Kidney capillary endothelial cell (primary cell): ENCODE measurements at regions not wholly inside any gene's neighbourhood (a gene's known extent, or its start where the extent isn't known, plus 50 kb on each side); places are given as distances from the start of the nearest gene placed in this dataset.

Source experiments
- DNase-seq: peaks from one replicate; pipeline ENCODE4 v3.0.0-alpha.2; 2018; ENCODE audit warnings: low spot score

- DNase-seq = no peak
These were observed 230.7 kb upstream of the DIO3 start for GRCh38 chr14:101330416-101331140.

DNA sequence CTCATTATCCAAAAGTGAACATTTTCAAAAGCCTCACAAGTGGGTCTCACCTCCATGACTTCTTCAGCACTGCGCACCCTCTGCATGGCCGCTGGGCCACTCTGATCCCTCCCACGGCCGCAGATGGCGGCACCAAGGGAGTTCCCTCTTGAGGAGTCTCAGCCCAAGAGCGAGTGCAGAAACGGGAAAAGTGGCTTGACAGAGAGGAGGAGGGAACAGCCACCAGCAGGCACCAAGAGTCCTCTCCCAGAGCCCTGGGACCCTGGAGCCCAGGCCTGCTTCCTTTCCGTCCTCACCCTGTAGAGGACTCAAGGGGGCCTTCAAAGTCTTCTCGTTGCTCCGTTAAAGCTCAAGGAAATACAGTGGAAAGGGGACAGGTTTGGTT is 230.2 kb upstream of the DIO3 start:
- DNase-seq = no peak

- DNase-seq = no peak
These were observed 229.6 kb upstream of the DIO3 start for GRCh38 chr14:101331661-101332169.

GRCh38 chr14:101332281-101332680 is 229.0 kb upstream of the DIO3 start:
- no peak for DNase-seq

DNA sequence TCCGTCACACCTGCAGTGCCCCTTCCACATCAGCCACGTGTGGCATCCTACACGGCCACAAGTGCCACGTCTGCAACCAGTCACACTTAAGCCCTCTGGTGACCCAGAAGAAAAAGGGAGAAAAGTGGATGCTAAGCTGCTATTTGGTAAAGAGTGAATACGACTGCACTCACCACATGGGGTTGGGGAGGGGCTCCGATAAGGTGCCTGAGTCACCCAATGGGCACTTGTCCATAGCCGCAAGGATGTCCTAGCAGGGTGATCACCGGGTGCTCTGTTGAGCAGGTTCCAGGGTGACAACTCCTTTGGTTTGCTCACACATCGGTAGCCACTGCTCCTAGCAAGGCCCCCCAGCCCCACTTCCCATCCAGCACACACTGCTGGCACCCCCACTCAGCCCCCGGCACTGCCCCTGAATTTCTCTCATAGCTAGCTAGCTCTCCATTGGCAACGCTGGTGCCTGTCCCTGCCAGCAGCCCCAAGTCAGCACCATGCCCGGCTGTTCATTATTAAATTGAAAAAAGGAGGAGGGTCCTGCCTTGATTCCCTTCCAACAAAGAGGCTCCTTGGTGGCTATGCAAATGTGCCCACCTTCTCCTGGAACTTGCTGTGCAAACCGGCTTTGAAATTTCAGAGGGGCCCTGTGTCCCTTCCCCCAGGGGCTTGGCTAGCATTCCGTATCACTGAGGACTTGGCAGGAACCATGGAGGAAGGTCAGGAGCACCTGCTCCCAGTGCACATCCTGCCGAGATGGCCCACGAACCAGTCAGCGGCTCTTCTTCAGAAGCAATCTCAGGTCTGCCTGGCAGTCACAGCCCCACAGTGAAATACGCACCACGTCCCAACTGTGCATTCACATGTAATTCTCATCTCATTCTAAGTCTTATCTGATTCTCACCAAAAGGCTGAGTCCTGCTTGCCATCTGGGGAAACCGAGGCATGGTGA is 227.7 kb upstream of the DIO3 start:
- no peak for DNase-seq

- no peak for DNase-seq
These were observed 226.6 kb upstream of the DIO3 start for GRCh38 chr14:101334656-101335055.

DNA sequence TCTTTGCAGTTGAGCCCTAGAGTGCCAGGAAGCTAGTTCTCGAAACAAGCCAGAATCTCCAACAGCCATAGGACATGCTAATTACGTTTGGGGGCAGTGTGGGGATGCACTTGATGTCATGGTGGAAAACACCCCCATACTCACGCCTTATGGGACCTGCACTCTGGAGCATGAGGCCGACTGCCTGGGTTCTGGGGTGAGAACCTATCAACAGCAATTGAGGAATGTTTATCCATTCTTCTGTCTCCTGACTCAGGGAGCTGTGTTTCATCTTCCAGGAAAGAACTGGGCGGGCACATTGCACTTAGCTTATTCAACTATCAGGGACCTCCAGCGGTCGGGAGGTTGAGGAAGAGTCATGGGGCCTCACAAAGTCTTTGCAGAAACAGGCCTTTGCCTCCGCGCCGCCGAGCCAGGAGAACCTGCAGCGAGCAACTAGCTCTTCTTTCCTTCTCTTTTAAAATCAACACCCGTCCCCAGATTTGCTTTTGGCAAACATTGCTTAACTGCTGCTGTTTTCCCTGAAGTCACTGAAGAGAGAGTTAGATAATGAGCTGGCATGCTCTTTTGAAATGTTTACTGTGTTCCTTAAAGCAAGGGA is 226.1 kb upstream of the DIO3 start:
- DNase-seq = no peak

DNA sequence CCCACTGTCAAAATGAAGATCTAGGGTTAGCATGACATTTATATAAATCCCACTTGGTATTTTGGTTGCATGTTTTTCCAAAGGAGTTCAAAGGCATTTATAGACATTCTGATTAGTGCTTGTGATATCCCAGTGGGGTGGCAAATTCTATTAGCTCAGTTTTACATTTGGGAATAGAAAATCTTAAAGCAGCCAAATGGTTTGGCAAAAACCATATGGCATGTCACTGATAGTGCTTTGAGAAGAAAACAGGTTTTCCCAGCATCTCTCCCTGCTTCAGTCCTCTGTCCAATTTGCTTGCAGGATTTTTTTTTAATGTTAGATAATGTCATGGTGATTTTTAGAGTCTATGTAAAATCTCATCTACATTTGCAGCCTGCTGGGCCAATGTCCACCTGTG is 225.1 kb upstream of the DIO3 start:
- DNase-seq = no peak

DNA sequence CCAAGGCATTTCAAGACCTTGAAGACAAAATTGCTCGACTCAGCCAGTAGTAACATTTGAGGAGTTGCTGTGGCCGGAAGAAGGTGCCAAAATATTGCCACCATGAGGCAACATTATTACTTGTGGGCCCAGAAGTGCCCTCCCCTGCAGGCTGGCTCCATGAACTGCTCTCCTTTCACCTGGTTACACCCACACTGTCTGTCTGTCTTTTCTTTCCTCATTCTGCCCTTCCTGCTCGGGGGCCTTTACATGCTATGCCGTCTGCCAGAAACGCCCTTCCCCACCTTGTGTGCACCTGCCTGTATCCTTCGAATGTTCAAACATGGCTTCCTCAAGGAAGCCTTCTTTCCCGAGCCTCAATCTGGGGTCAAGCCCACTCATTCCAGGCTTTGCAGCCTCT is 224.2 kb upstream of the DIO3 start:
- DNase-seq = no peak

DNA sequence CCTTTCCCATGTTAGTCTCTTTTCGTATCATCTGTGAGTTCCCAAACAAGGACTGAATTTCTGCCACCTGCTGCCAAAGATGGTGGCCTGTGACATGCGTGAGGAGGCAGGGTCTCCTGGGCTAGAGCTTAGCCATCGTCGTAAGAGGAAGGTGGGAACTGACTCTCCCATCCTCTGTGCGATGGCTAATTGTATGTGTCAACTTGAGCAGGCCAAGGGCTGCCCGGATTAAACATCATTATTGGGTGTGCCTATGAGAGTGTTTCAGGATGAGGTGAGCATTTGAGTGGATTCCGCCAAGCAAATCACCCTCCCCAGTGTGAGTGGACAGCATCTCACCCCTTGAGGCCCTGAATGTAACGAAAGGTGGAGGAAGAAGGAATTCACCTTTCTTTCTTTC is 220.7 kb upstream of the DIO3 start:
- DNase-seq = no peak

GRCh38 chr14:101347893-101348777 is 213.2 kb upstream of the DIO3 start:
- DNase-seq = no peak

DNA sequence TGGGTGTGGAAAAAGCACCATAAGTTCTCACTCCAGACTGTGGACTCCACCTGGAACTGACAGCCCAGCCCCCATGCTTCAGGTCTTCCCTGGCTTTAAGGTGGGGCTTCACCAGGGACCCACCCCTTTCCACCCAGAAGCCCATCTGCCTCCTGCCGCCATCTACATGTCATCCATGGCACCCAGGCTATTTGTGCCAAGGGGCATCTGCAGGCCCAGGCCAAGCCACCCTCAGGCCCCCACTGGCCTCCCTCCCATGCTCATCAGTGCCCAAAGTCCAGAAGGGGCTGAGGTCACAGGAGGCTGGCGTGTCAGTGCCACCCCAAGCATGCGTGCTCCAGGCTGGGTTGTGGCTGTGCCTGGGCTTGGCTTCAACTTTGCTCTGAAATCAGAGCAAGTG is 212.2 kb upstream of the DIO3 start:
- no peak for DNase-seq

GRCh38 chr14:101350021-101350420 is 211.3 kb upstream of the DIO3 start:
- no peak for DNase-seq

DNA sequence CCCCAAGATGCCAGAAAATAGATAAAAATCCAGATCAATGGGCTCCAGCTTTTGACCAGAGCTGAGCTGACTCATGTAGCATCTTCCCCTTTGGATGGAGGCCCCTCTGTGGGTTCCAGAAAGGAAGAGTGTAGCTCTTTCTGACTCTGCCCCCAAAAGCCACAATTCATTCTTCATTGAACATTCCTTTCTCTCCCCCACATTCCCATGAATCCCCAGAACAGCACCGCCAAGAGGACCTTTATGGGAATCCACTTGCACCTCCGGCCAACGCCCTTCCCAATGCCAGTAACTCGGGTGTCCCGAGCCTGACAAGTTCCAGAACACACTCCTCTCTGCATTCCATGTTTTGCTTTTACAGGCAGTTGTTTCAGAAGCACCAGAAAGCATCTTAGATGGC is 210.6 kb upstream of the DIO3 start:
- no peak for DNase-seq

- DNase-seq = no peak
These were observed 210.1 kb upstream of the DIO3 start for GRCh38 chr14:101351146-101351545.

DNA sequence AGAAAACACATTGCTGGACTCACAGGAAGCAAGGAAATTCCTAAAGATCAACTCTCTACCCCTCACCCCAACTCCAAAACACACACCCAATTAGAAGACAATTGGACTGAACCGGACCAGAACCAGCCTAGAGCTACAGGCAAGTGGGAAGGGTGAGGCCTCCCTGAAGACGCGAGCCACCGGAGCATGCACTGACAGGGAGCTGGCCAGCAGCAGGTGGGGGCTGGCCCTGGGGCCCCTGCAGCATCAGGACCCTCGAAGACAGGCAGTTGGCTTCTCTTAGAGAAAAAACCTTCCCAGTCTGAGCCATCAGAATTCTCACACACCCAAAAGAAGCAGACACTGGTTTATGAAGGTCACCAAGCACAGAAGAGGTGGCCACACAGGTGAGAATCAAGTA is 209.5 kb upstream of the DIO3 start:
- DNase-seq = no peak

GRCh38 chr14:101352567-101352966 is 208.7 kb upstream of the DIO3 start:
- DNase-seq = no peak

DNA sequence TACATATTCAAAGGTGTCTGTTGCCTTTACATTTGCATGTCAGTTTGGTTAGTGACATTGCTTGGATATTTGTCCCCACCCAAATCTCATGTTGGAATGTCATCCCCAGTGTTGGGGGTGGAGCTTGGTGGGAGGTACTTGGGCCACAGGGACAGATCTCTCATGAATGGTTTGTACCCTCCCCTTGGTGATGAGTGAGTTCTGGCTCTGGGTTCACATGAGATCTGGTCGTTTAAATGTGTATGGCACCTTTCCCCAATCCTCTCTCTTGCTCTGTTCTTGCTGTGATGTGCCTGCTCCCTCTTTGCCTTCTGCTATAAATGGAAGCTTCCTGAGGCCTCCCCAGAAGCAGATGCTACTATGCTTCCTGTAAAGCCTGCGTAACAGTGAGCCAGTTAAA is 207.9 kb upstream of the DIO3 start:
- no peak for DNase-seq

- DNase-seq = no peak
These were observed 206.6 kb upstream of the DIO3 start for GRCh38 chr14:101354726-101355125.

DNA sequence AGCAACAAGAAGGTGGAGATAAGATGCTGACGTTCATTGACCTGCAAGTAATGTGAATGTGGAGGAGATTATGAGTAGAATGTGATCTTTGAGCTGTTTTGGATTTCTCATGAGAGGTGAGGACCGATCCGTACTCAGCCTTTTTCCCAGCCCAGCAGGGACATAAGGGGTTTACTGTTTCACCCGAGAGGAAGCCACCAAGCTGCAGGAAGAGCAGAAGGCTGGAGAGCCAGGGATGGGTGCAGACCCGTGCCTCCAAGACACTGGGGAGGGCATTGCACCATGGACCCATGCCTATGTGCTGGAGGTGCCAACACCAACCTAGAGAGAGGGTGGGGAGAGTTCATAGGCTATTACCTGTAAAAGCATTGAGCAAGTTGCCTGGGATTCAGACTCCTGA is 206.0 kb upstream of the DIO3 start:
- DNase-seq = no peak

- no peak for DNase-seq
These were observed 204.3 kb upstream of the DIO3 start for GRCh38 chr14:101357038-101357437.
